RWPE2 (cell line): ENCODE measurements at regions not wholly inside any gene's neighbourhood (a gene's known extent, or its start where the extent isn't known, plus 50 kb on each side); places are given as distances from the start of the nearest gene placed in this dataset.

ENCODE experiments used
- ATAC-seq: fragments of 200-7000 bp; cut with Tn5 transposase; 3 replicates; pipeline ENCODE4 v1.9.1; 2021; ENCODE audit warnings: low read depth
- DNase-seq: peaks from one replicate; pipeline ENCODE4 v3.0.0-alpha.2; 2020; ENCODE audit warnings: low spot score
- H3K27ac ChIP-seq: fragments of 450-650 bp; 2 replicates; pipeline ENCODE4 v1.5.1; 2017; ENCODE audit warnings: mild to moderate bottlenecking; ENCODE audit not compliant: poor library complexity, severe bottlenecking
- H3K27me3 ChIP-seq: fragments of 250-450 bp; sonication (Bioruptor Pico); 2 replicates; pipeline ENCODE4 v1.5.1; 2021; ENCODE audit warnings: mild to moderate bottlenecking, moderate library complexity; ENCODE audit not compliant: insufficient read depth, poor library complexity, severe bottlenecking
- H3K36me3 ChIP-seq: fragments of 250-450 bp; sonication (Bioruptor Pico); 2 replicates; pipeline ENCODE4 v1.5.1; 2020; ENCODE audit warnings: low read depth, mild to moderate bottlenecking, moderate library complexity
- H3K4me1 ChIP-seq: fragments of 250-450 bp; sonication (Bioruptor Pico); 2 replicates; pipeline ENCODE4 v1.5.1; 2021; ENCODE audit warnings: mild to moderate bottlenecking, moderate library complexity; ENCODE audit not compliant: insufficient read depth, poor library complexity, severe bottlenecking
- H3K4me3 ChIP-seq: fragments of 250-450 bp; sonication (Bioruptor Pico); 2 replicates; pipeline ENCODE4 v1.5.1; 2021; ENCODE audit warnings: mild to moderate bottlenecking, moderate library complexity; ENCODE audit not compliant: severe bottlenecking
- H3K9me3 ChIP-seq: fragments of 250-450 bp; sonication (Bioruptor Pico); 2 replicates; pipeline ENCODE4 v1.5.1; 2021; ENCODE audit warnings: mild to moderate bottlenecking, moderate library complexity; ENCODE audit not compliant: severe bottlenecking
- CTCF ChIP-seq: fragments of 450-650 bp; IDR thresholded peaks from one replicate; pipeline ENCODE4 v1.5.1; 2017; ENCODE audit warnings: mild to moderate bottlenecking, moderate library complexity; ENCODE audit not compliant: poor library complexity, severe bottlenecking

- TF ChIP-seq CTCF: no peak
- DNase-seq: no peak
- H3K36me3 ChIP-seq: no peaks in the 10 kb centered on the region
- ATAC-seq: no peak; the same call in 2 of the 3 replicates
- H3K4me3 ChIP-seq: no peak overlapping the region
- no peaks in the 10 kb centered on the region for H3K27me3 ChIP-seq
- no peak overlapping the region for H3K27ac ChIP-seq
- H3K4me1 ChIP-seq: no peaks in the 10 kb centered on the region
- no peaks in the 10 kb centered on the region for H3K9me3 ChIP-seq
Observed at GRCh38 chr6:112938650-112939049, 591.5 kb downstream of the RFPL4B start.

GRCh38 chr6:112939563-112939962 lies 592.4 kb downstream of the RFPL4B start:
- H3K9me3 ChIP-seq: no peaks in the 10 kb centered on the region
- no peak for DNase-seq
- no peaks in the 10 kb centered on the region for H3K36me3 ChIP-seq
- no peak for ATAC-seq
- no peaks in the 10 kb centered on the region for H3K4me1 ChIP-seq
- H3K27ac ChIP-seq: no peak overlapping the region
- H3K27me3 ChIP-seq: no peaks in the 10 kb centered on the region
- no peak for TF ChIP-seq CTCF
- no peak overlapping the region for H3K4me3 ChIP-seq

GRCh38 chr6:112941613-112942012 lies 594.5 kb downstream of the RFPL4B start:
- Histone ChIP-seq H3K9me3 (no peaks in the 10 kb centered on the region), H3K36me3 (no peaks in the 10 kb centered on the region), H3K27me3 (no peaks in the 10 kb centered on the region), H3K4me1 (no peaks in the 10 kb centered on the region), H3K4me3 (no peak overlapping the region), H3K27ac (no peak overlapping the region)
- TF ChIP-seq CTCF: no peak
- DNase-seq (no peak), ATAC-seq (no peak)

GRCh38 chr6:112946051-112946450 lies 598.9 kb downstream of the RFPL4B start:
- Histone ChIP-seq H3K4me1 (no peaks in the 10 kb centered on the region), H3K36me3 (no peaks in the 10 kb centered on the region), H3K27ac (no peak overlapping the region), H3K27me3 (no peaks in the 10 kb centered on the region), H3K9me3 (no peaks in the 10 kb centered on the region), H3K4me3 (no peak overlapping the region)
- DNase-seq: no peak
- ATAC-seq: no peak
- TF ChIP-seq CTCF: no peak

GRCh38 chr6:112947507-112947906 lies 600.4 kb downstream of the RFPL4B start:
- DNase-seq (no peak), ATAC-seq (no peak)
- no peaks in the 10 kb centered on the region for H3K27me3 ChIP-seq
- H3K9me3 ChIP-seq: no peaks in the 10 kb centered on the region
- no peaks in the 10 kb centered on the region for H3K4me1 ChIP-seq
- H3K27ac ChIP-seq: no peak overlapping the region
- no peak for TF ChIP-seq CTCF
- H3K36me3 ChIP-seq: no peaks in the 10 kb centered on the region
- H3K4me3 ChIP-seq: no peak overlapping the region
